GM18909 (cell line): ENCODE measurements at regions not wholly inside any gene's neighbourhood (a gene's known extent, or its start where the extent isn't known, plus 50 kb on each side); places are given as distances from the start of the nearest gene placed in this dataset.
"Not testable (repeated sequence)": the region's sequence is repeated elsewhere in the genome, so short reads cannot be mapped to it uniquely, and the experiment has no call there.

ENCODE experiments used
- ATAC-seq: cut with Tn5 transposase; IDR thresholded peaks from one replicate; pipeline ENCODE4 v1.9.1; 2021; ENCODE audit warnings: mild to moderate bottlenecking; ENCODE audit not compliant: unreplicated experiment, poor library complexity

DNA sequence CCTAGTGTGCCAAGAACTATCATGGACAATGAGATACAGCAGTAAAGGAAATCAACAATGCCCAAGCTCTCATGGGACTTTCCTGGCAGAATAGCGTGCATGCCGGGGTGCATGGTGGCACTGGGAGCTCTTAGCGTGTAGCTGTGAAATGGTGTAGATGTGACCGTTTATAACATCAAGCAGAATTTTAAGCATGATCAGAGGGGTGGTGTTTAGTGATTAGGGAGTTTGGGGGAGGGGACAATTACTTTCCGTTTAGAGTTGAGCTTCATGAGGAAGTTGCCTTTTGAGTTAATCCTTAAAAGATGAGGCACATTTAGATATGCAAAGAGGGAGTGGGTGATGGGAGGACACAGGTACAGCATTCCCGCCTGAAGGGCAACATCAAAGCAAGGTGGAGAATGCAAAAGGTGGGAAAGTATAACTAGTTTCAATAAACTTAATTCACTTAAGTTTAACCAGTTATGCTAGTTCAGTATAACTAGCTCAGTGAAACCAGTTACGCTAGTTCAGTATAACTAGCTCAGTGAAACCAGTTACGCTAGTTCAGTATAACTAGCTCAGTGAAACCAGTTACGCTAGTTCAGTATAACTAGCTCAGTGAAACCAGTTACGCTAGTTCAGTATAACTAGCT, 661.6 kb downstream of the QKI start:
- ATAC-seq: no peak

DNA sequence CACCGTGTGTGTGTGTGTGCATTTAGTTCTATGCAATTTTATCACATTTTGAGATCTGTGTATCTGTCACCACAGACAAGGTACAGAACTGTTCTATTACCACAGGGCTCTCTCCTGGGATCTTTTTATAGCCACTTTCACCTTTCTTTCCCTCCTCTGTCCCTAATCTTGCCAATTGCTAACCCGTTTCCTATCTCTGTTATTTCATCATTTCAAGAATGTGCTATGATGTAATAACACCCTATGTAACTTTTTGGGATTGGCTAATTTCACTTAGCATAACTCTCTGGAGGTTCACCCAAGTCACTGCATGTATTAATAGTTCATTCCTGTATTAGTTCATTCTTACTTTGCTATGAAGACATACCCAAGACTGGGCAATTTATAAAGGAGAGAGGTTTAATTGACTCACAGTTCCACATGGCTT, 657.7 kb downstream of the QKI start:
- no peak for ATAC-seq

DNA sequence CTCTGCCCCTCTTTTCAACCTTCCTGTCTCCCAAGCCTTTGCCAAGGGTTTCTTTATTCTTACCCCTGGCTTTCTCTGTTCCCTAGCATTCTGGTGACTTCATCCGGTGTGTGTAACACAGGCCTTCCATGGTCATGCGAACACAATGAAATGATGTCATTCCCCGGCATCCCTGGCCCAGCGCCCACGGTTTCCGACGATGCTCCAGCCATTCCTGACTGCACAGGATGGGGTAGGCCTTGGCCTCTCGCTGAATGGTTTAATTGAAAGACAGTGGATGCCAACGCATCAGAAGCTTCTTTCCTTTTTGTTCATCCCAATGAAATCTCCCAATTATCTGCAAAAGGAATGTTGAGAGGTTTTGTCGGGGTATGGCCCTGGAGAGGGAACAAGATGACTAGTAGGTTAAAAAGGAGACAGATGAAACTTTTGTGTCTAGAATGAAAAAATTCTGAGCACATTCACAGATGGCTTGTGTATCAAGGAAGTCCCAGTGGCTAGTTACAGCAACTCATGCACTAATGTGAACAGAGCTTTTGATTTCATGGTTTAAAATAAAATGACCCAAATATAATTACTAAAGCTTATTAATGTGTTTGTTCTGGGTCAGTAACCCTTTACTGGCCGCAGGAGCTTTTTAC, 655.0 kb downstream of the QKI start:
- no peak for ATAC-seq

DNA sequence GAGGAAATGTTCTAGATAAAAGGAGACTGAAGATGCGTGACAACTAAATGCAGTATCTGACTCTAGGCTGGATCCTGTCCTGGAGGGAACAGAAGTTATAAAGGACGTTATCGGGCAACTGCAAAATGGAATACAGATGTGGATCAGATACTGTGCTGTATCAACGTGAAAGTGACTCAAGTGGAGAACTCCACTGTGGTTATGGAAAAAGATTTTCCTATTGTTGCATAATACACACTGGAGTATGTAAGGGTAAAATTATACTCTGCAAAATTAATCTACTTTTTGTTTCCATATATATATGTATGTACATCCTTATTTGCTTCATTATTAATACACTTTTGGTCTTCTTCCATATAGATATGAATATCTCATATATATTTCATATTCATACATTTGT, 654.0 kb downstream of the QKI start:
- no peak for ATAC-seq

DNA sequence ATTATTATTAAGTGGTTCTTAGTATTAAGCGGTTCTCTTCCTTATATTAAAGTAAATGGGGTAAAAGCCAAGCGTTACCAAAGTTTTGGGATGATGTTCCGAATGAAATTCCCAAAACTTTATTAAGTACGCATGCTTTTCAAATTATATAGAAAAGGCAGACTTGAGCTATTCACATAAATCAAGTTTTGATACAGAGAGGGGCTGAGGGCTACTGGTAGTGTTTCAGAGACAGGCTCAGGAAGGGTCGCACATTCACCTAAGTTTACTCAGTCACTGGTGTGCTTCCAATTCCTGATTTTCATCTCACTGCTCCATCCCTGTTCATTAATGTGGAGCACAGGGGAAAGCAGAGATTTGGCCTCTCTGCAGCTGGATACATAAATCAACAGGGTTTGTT, 652.2 kb downstream of the QKI start:
- ATAC-seq: no peak

DNA sequence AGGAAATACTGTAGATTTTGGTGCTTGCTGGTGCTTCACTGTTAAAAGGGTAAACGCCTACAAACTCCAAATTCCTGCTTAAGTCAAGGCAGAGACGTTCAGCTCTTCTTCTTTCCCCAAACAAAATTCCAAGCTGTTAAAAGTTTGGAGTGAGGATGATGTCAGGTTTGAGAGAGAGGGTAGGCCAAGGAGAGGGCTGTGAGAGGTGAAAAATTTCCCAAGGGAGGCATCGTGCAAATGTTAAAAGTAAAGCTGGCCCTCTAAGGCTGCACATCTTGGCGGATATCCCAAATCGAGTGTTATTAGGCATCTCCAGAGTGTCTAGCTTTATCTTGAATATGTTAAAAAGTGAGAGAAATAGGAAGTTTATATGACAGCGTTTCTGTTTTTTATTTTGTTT, 651.8 kb downstream of the QKI start:
- ATAC-seq: no peak

DNA sequence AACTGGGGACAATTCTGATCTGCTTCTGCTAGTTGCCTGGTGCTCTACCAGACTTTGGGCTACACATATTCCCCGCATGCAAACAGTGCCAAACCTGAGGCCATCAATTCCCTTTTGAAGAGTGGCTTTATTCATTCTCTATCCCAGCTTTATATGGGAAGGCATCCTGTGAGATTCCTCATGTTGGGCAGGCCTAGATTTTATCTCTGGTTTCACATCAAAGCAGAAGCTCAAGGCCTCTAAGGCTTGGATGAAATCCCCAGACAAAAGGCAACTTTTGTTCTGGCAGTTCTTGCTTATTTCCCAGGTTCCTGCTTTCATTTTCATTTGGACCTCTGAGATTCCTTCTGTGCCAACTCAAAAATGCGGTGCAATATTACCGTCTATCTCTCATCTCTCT, 648.8 kb downstream of the QKI start:
- ATAC-seq: no peak

DNA sequence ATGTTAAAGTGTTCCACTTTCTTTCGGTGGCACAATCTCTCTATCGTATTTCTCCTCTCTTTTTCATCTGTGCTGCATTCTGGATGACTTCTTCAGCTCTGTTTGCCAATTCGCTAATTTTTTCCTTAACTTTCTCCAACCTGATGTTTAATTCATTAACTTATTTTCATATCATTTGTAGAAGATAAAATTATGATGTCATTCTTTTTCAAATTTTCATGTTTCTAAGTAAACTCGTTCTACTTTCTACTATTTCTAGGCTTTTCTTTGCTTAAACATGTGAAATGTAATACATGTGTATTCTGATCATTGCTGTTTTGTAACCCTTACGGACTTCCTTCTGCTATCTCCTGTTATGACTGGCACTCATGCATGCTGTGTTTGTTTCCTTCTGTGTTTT, 648.4 kb downstream of the QKI start:
- ATAC-seq: no peak

DNA sequence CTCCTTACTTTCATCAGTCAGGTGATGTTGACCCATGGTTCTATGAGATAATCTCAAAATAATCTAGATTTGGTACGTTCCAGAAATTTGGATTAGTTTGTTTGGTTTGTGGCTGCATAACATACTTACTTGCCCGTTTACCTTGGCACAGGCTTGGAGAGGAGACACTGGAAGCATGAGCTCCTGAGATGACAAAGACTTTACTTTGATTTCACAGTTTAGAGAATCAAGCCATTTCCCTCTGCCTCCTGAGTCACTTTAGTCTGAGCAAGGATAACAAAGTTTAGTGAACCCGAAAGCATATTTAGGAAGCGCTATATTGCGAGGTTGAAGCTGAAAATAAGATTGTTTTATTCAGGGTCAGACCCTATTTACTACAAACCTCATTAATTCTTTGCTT, 643.4 kb downstream of the QKI start:
- ATAC-seq: no peak

DNA sequence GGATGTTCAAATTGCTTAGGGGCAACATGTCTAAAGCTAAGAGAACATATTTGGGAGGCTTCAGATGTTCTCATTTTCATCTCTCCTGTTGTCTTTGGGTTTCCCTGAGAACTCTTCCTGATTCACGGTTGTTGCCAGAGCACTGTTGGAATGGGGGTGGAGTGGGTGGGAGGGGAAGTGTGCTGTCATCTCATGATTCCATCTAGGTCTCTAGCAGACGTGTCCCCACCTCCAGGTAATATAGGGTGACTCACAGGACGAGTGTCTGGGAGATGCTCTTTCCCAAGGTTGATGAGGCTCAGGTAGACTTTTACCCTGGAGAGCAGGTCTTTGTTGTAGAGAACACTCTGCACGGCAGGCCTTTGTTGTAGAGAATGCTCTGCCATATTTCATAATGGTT, 636.9 kb downstream of the QKI start:
- no peak for ATAC-seq

DNA sequence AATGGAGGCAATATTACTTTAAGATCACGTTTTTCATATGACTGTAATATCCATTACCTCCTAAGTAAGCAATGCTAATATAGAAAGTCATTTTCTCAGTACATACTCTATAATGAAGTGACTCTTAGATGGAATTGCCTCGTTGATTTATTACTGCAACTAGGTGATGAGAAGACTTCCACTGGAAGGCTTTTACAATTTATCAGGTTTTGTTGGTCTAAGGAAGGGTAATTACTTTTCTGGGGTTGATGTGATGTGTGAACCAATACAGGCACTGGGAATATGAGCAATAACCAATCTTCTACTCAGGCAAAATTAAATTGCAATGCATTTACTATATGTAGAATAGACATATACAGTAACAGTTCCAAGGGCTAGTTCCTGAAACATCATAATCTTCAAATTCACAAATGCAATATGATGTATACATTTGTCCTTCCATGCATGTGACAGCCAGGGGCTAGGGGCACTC, 635.0 kb downstream of the QKI start:
- ATAC-seq: no peak

DNA sequence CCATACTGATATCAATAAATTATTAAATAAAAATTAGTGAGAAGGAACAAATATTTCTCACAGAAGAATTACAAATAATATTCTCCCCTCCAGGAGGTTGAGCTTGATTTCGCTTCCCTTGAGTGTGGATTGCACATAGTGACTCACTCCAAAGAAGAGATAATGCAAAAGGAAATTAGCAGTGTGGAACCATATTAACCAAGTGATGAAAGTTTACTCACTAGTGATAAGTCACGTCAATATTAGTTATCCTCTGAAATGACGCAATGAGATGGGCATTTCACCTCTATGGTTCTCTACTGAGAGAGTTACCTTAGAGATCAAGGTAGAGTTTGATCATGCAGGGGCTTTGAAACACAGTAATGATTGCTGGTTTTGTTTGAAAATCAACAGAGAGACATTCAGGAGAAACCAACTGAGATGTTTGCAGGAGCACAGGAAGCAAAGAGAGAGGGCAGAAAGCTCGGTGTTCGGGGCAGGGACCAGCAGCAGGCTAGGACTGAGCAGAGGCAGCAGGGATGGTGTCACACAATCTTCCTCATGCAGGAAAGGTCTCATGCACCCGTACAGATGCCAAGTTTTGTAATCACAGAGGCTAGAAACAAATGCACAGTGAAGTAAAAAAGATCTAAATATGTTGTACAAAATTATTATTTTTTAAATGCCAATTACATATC, 634.5 kb downstream of the QKI start:
- ATAC-seq: no peak

DNA sequence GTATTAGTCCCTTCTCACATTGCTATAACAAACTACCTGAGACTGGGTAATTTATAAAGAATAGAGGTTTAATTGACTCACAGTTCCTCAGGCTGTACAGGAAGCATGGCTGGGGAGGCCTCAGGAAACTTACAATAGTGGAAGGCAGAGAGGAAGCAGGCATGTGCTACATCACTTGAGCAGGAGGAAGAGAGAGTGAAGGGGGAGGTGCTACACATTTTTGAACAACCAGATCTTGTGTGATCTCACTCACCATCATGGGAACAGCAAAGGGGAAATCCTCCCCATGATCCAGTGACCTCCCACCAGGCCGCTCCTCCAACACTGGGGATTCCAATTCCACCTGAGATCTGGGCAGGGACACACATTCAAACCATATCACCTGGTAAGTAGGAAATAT, 630.6 kb downstream of the QKI start:
- no peak for ATAC-seq

DNA sequence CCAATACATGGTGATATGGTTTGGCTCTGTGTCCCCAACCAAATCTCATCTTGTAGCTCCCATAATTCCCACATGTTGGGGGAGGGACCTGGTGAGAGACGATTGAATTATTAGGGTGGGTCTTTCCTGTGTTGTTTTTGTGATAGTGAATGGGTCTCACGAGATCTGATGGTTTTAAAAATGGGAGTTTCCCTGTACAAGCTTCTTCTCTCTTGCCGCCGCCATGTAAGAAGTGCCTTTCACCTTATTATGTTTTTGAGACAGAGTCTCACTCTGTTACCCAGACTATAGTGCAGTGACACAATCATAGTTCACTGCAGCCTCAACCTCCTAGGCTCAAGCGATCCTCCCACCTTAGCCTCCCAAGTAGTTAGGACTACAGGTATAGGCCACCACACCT, 629.1 kb downstream of the QKI start:
- ATAC-seq: not testable (repeated sequence)

DNA sequence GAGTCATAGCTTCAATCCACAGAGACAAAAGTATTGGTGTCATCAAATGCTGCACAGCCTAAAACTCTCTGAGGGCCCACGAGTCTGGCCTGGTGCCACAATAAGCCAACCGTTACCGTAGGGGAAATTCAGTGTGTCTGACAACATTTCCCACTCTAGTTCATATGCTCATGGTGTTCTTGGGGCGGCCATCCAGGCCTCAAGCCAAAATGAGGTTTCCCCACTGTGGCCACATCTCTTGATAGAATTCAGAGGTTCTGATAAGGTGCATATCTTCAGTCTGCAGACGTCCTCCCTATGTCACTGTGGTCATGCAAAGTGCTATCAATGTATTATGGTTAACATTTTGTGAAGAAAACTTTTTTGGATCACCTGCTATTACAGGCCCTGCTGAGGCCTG, 627.7 kb downstream of the QKI start:
- ATAC-seq: no peak

DNA sequence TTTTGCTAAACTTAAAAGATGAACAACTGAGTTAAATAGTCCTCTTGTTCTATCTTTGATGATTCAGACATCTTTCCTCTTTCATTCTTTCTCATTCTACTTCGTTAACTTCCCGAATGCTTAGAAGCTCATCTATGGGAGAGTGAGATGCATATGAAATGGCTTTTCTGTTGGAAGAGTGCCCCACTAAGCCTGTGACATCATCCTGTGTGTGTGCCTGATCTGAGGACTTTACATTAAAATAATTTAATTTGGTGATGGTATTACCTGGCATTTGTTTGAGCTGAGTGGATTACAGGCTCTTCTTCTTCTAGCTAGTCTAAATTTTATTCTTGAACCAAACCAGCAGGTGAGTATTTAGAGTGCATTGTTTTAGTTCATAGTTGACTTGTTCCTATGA, 626.5 kb downstream of the QKI start:
- no peak for ATAC-seq

DNA sequence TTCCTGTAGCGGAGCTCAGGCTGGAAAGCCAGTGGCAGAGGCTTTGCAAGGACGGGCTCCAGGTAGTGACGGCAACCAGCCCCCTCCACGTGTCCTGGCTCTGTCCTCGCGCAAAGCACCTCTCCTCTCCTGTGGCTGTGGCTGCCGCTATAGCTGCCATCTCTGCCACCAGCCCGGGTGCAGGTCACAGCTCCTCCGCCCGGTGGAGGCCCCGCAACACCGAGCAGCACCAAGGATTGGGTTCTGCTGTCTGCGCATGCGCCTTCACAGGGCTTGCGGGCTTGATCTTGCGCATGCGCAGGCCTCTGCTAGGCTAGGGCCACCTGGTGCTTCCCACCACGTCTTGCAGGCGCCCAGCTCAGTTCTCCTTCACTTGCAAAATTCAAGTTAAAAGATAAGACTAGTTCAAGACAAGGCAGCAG, 625.4 kb downstream of the QKI start:
- ATAC-seq: no peak

DNA sequence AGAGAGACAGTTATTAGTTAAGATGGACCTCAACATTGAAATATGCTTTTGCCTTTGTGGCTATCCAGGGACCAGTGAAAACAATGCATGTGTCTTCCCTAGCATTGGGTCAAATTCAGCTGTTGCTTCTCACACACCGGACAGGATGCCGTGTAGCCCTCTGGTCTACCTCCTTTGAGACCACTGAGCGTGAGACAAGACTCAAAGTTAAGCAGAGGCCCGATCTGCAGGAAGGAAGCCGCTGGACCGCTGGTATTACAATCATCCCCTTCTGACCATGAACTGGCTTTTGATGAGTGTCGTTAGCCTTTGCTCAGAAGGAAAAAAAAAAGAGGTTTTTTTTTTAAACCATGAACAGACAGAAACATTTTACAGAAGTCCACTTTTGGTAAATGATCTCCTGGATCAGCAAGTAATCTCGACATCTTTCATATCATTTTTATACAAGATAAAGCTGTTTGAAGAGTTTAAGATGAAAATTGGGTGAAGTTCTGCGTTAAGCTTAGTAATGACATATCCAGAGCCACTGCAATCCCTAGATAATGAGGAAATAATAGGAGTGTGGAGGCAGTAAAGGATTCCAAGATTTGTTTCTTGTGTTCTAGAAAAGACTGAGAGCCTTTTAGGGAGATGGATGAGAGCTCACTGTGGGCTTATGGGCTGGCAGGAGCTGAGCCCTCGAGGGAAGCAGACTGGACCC, 622.8 kb downstream of the QKI start:
- ATAC-seq: no peak

DNA sequence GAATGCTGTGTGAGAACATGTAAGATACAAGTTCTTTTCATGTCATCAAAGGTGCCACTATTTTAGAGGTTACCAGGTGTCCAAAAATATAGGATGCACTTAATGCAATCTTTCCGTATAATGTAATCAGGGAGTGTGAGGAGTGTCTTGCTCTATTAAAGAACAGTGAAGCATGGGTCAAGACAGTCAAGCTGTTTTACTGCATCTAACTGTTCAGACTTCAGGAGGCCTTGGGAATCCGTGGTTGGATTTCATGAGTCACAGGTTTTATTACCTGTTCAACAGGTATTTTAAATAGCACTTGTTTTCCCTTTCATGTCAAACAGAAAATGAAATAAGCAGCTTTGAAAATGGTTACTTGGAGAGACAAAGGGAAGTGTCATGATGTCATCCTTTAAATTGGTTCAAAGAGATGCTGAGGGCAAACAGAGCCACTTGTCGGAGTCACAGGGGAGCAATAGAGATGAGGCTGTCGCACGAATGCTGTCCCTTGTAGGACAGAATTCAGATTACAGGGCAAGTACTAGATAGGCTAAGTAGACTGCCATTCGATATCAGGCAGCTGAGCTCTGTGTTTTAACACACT, 621.5 kb downstream of the QKI start:
- no peak for ATAC-seq

DNA sequence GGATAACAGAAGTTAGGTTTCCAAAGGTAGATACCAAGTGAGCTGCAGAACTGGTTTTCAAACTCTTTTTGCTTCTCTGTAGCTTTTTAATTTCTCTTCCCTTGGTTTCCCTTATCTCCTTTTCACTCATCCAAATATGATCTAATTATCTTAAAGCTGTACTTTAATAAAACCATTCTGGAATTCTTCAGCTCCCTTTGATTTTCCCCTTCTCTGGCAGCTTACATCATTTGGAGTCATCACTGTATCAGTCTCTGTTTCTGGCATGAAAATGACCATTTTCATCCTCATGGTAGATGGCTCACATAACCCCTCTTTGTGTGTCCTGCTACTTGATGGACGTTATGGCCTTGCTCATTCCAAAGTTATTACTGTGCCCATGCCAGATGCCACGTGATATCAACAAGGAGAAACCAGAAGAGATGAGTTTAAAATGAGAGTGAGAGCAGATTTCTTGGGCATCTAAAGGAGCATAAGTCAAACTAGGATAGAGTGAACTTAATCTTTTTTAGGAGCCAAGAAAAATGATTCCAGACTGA, 620.2 kb downstream of the QKI start:
- no peak for ATAC-seq

DNA sequence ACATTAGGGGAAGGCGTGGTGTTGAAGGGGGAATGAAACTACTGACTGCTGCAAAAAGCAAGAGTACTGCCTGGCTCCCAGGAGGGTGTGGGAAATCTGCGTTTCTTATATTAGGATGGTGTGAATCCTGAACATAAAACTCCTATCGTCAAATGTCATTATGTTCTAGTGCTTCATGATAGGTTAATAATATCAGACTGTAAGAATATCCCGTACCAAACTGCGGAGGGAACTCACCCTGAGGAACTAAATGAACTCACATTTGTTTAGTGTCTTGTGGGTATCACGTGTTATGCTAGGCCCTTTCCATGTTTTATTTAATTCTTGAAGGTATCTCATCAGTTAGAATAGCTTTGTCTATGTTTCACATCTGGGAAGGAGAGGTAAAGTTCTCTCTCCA, 610.7 kb downstream of the QKI start:
- ATAC-seq: no peak
